RWPE2 (cell line): ENCODE measurements at regions not wholly inside any gene's neighbourhood (a gene's known extent, or its start where the extent isn't known, plus 50 kb on each side); places are given as distances from the start of the nearest gene placed in this dataset.

Experiments used
- ATAC-seq: fragments of 200-7000 bp; cut with Tn5 transposase; 3 replicates; pipeline ENCODE4 v1.9.1; 2021; ENCODE audit warnings: low read depth
- DNase-seq: peaks from one replicate; pipeline ENCODE4 v3.0.0-alpha.2; 2020; ENCODE audit warnings: low spot score
- H3K27ac ChIP-seq: fragments of 450-650 bp; 2 replicates; pipeline ENCODE4 v1.5.1; 2017; ENCODE audit warnings: mild to moderate bottlenecking; ENCODE audit not compliant: poor library complexity, severe bottlenecking
- H3K27me3 ChIP-seq: fragments of 250-450 bp; sonication (Bioruptor Pico); 2 replicates; pipeline ENCODE4 v1.5.1; 2021; ENCODE audit warnings: mild to moderate bottlenecking, moderate library complexity; ENCODE audit not compliant: insufficient read depth, poor library complexity, severe bottlenecking
- H3K36me3 ChIP-seq: fragments of 250-450 bp; sonication (Bioruptor Pico); 2 replicates; pipeline ENCODE4 v1.5.1; 2020; ENCODE audit warnings: low read depth, mild to moderate bottlenecking, moderate library complexity
- H3K4me1 ChIP-seq: fragments of 250-450 bp; sonication (Bioruptor Pico); 2 replicates; pipeline ENCODE4 v1.5.1; 2021; ENCODE audit warnings: mild to moderate bottlenecking, moderate library complexity; ENCODE audit not compliant: insufficient read depth, poor library complexity, severe bottlenecking
- H3K4me3 ChIP-seq: fragments of 250-450 bp; sonication (Bioruptor Pico); 2 replicates; pipeline ENCODE4 v1.5.1; 2021; ENCODE audit warnings: mild to moderate bottlenecking, moderate library complexity; ENCODE audit not compliant: severe bottlenecking
- H3K9me3 ChIP-seq: fragments of 250-450 bp; sonication (Bioruptor Pico); 2 replicates; pipeline ENCODE4 v1.5.1; 2021; ENCODE audit warnings: mild to moderate bottlenecking, moderate library complexity; ENCODE audit not compliant: severe bottlenecking
- TF ChIP-seq, protein P1 (sequence below): fragments of 450-650 bp; IDR thresholded peaks from one replicate; pipeline ENCODE4 v1.5.1; 2017; ENCODE audit warnings: mild to moderate bottlenecking, moderate library complexity; ENCODE audit not compliant: poor library complexity, severe bottlenecking

DNA sequence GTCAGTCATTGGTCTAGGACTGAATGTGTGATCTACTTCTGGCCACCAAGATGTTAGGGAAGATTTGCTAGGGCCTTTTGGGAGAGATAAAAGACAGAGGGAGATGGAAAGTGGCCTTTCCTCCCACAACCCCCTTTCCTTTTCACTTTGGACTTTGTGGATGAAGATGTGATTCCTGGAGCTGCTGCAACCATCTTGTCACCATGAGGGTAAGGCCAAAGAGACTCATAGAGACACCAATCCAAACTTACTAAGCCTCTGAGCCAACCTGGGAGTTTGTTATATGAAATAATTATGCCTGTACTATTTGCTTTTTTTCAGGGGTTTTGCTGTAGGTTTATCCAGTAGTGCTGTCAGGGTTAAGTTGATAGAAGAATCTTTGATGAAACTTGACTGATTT is 111.8 kb upstream of the SMIM23 start:
- TF ChIP-seq, protein P1, sequence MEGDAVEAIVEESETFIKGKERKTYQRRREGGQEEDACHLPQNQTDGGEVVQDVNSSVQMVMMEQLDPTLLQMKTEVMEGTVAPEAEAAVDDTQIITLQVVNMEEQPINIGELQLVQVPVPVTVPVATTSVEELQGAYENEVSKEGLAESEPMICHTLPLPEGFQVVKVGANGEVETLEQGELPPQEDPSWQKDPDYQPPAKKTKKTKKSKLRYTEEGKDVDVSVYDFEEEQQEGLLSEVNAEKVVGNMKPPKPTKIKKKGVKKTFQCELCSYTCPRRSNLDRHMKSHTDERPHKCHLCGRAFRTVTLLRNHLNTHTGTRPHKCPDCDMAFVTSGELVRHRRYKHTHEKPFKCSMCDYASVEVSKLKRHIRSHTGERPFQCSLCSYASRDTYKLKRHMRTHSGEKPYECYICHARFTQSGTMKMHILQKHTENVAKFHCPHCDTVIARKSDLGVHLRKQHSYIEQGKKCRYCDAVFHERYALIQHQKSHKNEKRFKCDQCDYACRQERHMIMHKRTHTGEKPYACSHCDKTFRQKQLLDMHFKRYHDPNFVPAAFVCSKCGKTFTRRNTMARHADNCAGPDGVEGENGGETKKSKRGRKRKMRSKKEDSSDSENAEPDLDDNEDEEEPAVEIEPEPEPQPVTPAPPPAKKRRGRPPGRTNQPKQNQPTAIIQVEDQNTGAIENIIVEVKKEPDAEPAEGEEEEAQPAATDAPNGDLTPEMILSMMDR = no peak
- H3K4me1 ChIP-seq = no peaks in the 10 kb centered on the region
- ATAC-seq (no peak), DNase-seq (no peak)
- no peak overlapping the region for H3K4me3 ChIP-seq
- H3K27ac ChIP-seq = no peak overlapping the region
- no peaks in the 10 kb centered on the region for H3K36me3 ChIP-seq
- H3K27me3 ChIP-seq = peaks cover 3% of the 10 kb centered on the region
- no peaks in the 10 kb centered on the region for H3K9me3 ChIP-seq

DNA sequence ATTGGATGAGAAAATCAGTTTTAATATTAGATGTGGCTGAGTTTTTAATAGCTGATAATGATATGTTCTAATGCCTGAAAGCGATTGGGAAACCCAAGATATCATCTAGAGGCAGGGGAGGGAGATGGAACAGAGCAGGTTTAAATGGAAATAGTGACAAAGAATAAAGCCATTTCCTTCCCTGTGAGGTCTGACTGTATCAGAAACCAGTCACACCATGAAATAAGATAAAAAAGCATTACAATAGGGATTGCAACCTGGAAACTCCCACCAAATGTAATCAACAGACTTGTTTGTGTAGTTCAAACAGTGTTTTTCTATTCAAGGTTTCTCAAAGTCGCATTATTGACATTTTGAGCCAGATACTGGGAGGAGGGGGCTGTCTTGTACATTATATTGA is 110.1 kb upstream of the SMIM23 start:
- TF ChIP-seq, protein P1 = no peak
- Histone ChIP-seq H3K4me1 (no peaks in the 10 kb centered on the region), H3K27ac (no peak overlapping the region), H3K27me3 (peaks cover 3% of the 10 kb centered on the region), H3K4me3 (no peak overlapping the region), H3K9me3 (no peaks in the 10 kb centered on the region), H3K36me3 (no peaks in the 10 kb centered on the region)
- ATAC-seq (no peak), DNase-seq (no peak)

DNA sequence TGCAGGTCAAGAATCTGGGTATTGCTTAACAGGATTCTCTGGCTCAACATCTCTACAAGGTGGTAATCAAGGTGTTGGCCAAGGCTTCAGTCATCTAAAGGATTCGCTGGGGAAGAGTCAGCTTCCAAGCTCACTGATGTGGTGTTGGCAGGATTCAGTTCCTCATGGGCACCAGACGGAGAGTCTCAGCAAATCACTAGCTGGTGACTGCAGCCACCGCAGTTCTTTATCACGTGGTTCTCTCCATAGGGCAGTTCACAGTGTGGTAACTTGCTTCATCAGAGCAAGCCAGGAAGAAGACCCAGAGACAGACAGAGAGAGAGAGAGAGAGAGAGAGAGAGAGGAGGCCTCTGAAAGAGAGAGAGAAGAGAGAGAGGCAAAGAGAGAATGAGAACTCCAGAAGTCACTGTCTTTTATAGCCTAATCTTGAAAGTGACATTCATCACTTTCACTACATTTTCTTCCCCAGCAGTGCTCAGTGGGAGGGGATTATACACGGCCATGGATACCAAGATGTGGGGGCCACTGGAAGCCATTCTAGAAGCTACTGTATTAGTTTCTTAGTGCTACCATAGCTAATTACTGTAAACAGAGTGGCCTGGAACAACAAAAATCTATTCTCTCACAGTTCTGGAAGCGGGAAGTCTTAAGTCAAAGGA is 109.2 kb upstream of the SMIM23 start:
- H3K27me3 ChIP-seq = peaks cover 3% of the 10 kb centered on the region
- no peak for DNase-seq
- H3K27ac ChIP-seq = no peak overlapping the region
- no peak for ATAC-seq
- H3K4me3 ChIP-seq = no peak overlapping the region
- no peaks in the 10 kb centered on the region for H3K9me3 ChIP-seq
- H3K36me3 ChIP-seq = no peaks in the 10 kb centered on the region
- TF ChIP-seq, protein P1 = no peak
- no peaks in the 10 kb centered on the region for H3K4me1 ChIP-seq

DNA sequence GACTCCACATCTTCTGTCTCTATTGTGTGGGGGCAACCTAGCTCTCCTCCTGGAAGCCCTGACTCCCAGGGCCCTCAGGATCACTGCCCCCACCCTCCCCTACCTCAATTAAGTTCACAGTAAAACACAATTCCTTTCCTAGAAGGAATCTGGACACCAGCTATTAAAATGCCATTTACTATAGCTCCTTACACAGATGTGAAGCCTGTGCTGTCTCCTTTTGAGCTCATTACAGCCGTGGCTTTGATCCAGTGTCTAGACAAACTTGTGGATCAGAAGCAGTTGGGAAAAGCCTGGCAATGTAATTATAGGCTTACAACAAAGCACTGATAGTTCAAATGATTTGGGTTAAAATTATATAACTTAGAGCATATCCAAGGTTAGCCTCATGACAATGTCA is 107.0 kb upstream of the SMIM23 start:
- no peak overlapping the region for H3K27ac ChIP-seq
- no peak for ATAC-seq
- peaks cover 3% of the 10 kb centered on the region for H3K4me1 ChIP-seq
- peaks cover 3% of the 10 kb centered on the region for H3K27me3 ChIP-seq
- no peaks in the 10 kb centered on the region for H3K36me3 ChIP-seq
- no peaks in the 10 kb centered on the region for H3K9me3 ChIP-seq
- TF ChIP-seq, protein P1 = no peak
- no peak for DNase-seq
- H3K4me3 ChIP-seq = no peak overlapping the region

DNA sequence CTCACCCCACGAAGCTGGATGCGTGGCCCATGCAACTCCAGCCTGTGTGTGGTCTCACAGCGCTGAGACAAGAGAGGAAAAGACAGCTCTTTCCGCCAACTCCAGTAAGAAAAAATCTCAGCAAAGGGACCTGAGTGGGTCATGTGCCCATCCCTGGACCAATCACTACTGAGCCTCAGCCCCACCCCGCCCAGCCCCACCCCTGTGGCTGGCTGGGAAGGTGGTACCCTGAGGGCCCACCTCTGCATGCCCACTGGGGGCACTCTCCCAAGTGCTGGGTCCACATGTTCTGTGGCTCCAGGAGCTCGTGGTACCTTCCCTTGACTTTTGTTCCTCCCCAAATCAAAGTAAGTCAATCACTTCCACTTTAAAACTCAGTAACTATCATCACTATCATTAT is 105.1 kb upstream of the SMIM23 start:
- Histone ChIP-seq H3K27ac (no peak overlapping the region), H3K36me3 (no peaks in the 10 kb centered on the region), H3K9me3 (no peaks in the 10 kb centered on the region), H3K27me3 (peaks cover 1% of the 10 kb centered on the region), H3K4me1 (peaks cover 3% of the 10 kb centered on the region), H3K4me3 (no peak overlapping the region)
- TF ChIP-seq, protein P1 = no peak
- DNase-seq (no peak), ATAC-seq (no peak)
